ENCODE measurements at regions not wholly inside any gene's neighbourhood (a gene's known extent, or its start where the extent isn't known, plus 50 kb on each side); places are given as distances from the start of the nearest gene placed in this dataset.

- no peak for ATAC-seq
- no peak for DNase-seq
- intact Hi-C loops (cut with DNase I, micrococcal nuclease) = no loop called here
Measured at GRCh38 chr4:44804301-44804700, 77.9 kb upstream of the GNPDA2 start.

DNA sequence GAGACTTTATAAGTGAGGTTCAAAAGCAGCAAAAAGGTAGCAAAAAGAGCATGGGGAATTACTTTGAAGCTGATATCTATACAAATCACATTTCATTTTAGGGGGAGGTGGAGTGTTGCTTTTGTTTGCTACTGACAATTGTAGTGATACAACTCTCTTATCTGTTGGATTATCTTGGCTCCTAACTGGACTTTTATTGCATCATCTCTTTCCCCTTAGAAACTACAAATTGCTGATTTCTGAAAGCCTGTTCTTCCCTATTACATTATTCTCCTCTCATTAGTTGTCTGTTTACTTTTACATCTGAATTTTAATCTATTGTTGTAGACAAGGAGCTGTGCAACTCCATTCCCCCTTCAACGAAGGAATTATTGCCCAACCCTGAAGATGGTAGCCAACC, 75.0 kb upstream of the GNPDA2 start:
- ATAC-seq = no peak
- no peak for DNase-seq
- intact Hi-C loops (cut with DNase I, micrococcal nuclease) = no loop called here

DNA sequence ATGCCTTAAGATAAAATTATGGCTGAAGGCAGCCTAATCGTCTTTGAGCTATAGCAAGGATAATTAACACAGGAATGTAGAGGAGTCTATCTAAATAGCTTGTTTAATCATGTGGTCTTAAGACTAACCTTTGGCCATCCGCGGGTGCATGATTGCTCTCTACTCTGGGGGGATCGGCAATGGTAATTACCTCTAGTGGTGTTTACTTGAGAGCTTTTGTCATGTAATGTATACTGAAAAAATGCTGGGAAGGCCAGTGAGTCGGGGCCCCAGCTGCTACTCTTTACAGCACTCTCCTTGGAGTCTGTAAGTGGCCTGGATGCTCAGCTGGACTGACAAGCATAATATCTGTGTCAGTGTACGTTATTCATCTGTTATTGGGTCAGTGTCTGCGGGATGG, 65.5 kb upstream of the GNPDA2 start:
- DNase-seq (no peak), ATAC-seq (no peak)
- intact Hi-C loops (cut with DNase I, micrococcal nuclease) = no loop called here

DNA sequence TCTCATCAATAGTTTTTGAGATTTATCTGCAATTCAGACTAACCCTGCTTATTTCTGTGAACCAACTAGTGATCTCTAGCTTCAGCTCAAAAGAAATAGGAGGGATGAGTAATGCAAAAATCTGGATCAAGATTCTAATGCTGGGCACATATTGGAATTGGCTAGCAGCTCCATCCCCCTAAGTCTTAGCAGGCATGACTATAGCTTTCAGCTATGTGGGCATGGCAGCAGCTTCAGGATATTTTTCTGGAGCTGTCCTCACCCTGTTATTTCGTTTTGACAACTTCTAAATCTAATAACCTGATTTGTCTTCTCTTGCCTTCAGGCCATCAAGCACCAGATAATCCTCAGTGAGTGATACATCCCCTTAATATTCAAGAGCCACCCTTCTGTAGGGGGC, 50.8 kb upstream of the GNPDA2 start:
- no peak for DNase-seq
- intact Hi-C loops (cut with DNase I, micrococcal nuclease) = no loop called here
- ATAC-seq = no peak
